ENCODE measurements at regions not wholly inside any gene's neighbourhood (a gene's known extent, or its start where the extent isn't known, plus 50 kb on each side); places are given as distances from the start of the nearest gene placed in this dataset.

- TF ChIP-seq SIX5 (IDR thresholded peaks at IDR 0.05; ENCODE audit: low read depth, low read length) (no peak), EZH2 (IDR thresholded peaks at IDR 0.05; ENCODE audit: low read depth, low read length, severe bottlenecking) (no peak), RAD21 (IDR thresholded peaks at IDR 0.05 in 1 of 2, conservative IDR thresholded peaks at IDR 0.05 in 1 of 2; ENCODE audit: low read depth in 2 of 2, low read length in 2 of 2) (peak; percentile 77 to 92)
Measured at GRCh38 chr5:12272389-12272788, 368.1 kb upstream of the CTNND2 start.

Measured in H1 (cell line).